ENCODE measurements at regions not wholly inside any gene's neighbourhood (a gene's known extent, or its start where the extent isn't known, plus 50 kb on each side); places are given as distances from the start of the nearest gene placed in this dataset.
A peak's percentile ranks its signal among the peaks of the same experiment; 100 is the strongest.

DNA sequence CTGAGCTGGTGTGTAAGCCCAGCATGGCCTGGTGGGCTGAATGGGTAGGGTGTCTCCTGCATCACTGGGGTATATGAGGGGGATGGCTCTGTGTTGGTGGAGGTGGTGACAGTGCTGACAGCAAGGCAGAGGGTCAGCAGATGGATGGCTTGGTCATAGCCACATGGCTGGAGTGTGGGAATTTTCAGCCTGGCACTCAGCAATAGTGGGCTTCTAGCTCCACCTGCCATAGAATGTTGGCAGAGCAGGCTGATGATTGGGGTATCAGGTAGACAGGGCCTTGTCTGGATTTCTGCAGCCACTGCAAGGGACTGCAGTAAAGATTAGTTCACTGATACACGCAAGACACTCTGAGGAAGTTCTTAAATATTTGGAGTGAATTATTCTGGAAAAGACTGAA, 137.5 kb upstream of the BACH2 start:
- no peak for DNase-seq

DNA sequence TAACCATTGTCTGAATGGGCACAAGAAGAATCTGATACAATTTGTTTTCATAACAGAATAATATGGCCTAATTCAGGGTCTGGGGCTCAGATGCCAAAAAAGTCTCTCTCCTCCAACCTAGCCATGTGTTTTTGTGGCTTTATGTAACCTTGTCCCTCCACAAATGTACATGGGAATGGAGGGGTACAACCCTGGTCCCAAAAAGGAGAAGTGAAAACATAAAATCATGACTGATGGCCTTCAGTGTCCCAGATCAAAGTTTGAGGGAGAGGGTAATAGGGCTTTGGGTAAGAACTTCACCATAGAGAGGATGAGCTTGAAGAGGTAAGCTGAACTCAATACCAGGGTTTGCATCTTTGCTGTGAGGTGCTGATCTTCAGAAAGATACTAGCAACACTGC, 136.3 kb upstream of the BACH2 start:
- DNase-seq, result no peak

DNA sequence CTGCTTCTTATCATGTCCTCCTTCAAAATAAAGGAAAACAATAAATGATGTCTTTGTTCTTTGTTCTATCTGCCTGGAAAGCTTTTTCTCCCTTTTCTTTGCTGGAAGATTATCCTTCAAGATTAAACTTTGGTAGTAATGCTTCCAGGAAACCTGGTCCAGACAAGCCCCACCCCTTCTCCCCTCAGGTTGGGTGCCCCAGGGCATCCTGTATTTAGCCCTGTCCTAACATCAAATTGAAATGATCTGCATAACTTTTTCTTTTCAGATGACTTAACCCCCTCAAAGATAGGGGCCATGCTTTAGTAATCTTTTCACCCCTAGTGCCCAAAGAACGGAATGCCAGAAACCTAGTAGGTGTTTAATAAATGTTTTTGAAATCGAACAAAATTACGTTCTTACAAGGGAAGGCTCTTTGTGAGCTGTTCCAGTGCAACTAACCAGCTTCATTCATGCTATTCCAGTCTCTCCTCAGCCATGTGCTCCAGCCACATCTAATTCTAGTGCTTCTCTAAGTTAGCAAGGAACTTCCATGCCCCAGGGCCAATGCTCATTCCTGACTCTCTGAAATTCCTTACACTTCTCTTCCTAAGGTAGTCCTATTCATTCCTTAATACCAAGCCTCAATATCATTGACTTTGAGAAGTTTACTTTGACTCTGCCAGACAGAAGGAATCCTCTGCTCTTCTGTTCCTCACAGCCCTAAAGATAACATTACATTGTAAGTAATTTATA, 135.6 kb upstream of the BACH2 start:
- DNase-seq, result no peak

DNA sequence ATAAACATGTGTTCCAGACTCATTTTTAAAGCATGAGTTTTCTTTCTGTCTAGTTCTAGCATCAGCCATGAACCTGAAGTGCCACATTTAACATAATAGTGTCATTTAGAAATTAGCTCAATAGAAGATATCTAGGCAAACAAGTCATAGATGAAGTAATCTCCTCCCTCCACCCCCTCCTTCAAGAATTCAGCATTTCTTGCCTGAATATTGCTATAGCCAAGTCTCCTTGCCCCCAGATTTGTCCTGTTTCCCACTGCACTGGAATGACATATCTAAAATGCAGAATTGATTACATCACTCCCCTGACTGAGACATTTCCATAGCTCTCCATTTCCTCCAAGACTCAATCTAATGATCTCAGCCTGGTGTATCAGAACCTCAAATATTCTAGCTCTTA, 134.9 kb upstream of the BACH2 start:
- no peak for DNase-seq

- DNase-seq, result no peak
Observed at GRCh38 chr6:90429713-90430112, 133.1 kb upstream of the BACH2 start.

DNA sequence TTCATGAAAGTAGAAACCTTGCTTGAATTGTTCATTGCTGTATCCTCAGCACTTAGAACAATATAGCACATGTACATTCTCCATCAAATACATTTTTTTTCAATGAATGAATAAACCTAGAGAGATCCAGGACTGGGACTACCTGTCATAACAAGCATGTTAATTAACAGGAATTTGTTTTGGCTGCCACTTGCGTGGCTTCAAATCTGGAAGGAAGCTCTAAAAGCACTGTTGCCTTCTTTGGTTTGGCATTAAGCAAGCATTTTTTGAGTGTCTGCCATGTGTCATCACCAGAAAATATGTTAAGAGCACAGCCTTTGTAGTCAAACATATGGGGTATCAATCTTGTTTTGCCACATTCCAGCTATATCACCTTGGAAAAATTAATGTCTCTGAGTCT, 131.9 kb upstream of the BACH2 start:
- no peak for DNase-seq

DNA sequence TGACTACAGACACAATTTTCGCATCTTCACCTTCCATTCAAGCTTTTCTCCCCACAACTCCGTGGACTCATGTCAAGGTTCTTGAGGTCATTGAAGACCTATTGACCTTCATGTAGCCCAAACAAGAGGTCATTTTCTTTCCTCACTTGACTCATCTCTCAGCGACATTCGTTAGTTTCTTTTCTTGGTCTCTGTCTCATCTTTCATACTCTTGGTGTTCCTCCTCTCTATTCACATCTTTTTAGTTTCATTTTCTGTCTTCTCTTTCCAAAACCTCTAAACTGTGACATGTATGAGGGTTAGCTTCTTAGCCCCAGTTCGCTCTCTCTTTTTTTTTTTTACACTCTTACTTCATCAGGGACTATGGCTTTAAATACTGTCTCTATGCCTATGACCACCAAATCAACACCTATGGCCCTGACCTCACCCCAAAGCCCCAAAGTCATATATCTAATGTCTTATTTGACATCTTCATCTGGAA, 128.6 kb upstream of the BACH2 start:
- DNase-seq, result peak in 1 of 2 donors; percentile 66

GRCh38 chr6:90424580-90424979, 127.9 kb upstream of the BACH2 start:
- no peak for DNase-seq

DNA sequence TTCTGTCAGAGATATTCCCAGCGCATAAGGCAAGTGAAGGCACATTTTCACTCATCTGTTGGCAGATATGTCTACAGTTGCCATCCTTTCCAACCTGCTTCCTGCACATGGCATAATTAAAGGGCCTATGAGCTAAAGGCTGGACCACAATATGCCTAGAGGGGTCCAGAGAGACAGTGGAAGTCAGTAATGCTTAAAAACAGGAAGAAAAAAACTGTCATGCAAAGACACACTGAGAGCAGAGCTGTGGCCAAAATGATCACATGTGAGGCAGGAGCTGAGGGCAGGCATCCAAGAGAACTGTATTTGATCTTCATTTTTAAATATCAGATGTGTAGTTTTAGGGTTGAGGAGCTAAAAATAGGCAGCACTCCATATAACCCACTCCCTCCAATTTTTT, 125.0 kb upstream of the BACH2 start:
- no peak for DNase-seq

DNA sequence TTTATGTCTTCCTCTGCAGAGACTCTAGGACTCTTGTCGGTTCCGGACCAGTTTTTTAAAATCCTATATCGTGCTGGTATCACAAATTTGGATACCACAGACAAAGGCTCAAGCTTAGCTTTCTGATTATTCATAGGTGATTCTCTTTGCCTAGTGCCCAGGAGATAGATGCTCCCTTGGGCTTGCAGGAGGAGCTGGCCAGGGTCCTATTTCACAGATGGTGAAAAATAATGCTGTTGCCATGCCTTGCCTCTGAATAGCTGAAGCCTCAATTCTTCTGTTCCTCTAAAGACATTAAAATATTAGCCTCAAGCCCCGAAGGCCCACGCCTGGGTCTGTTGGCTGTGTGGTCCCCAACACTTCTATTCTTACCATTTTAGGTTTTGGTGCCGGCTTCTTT, 123.9 kb upstream of the BACH2 start:
- no peak for DNase-seq

GRCh38 chr6:90417385-90417784, 120.7 kb upstream of the BACH2 start:
- DNase-seq, result no peak

DNA sequence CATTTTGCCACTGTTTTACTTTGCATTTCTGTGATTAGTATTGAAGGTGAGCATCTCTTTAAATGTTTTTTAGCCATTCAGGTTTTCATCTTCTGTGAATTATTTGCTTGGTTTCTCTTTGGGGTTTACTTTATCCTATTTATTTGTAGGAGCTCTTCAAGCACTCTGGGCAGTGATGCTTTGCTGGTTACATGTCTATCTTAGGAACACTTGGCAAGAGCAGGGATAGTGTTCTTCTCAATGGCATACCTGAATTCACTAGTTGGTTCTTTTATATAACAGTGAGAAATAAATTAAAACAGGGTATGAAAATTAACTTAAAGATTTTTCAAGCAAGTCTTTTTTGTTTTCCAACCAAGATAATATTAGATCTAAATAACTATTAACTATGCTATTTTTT, 119.7 kb upstream of the BACH2 start:
- no peak for DNase-seq

DNA sequence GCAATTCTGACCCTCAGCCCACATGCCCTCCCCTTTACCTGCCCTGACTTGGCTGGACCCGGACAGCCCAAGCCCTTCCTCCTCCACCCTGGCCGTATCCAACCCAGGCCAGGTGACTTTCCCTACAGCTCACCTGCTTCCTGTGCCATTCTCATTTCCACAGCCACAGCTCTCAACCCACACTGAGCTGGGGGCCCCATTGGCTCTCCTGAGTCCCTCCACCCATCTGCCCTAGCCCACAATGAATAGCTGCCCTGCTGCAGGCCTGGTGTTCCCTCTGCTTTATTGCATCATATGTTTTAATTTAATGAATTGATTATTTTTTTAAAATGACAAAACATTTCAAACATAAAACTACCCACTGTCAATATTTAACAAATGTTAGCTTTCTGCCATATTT, 118.5 kb upstream of the BACH2 start:
- no peak for DNase-seq

DNA sequence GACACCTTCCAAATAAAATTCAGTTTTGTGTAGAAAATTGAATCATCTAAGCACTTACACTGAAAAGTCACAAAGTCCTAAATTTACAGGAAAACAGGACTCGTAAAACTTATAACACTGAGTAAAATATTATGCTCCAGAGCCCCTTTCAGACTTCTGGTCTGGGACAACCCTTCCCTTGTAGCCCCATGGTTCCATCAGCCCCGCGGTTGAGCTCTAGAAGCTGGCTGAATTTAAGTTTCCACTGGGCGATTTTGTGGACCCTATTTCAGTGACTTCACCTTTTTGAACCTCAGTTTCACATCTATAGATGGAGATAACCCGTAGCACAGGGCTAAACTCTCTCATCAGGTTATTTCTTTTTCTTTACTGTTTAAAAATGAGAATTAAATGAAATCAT, 117.7 kb upstream of the BACH2 start:
- DNase-seq, result no peak

GRCh38 chr6:90413867-90414266, 117.2 kb upstream of the BACH2 start:
- DNase-seq, result peak; percentile 87 to 94

- DNase-seq, result no peak
Observed at GRCh38 chr6:90413396-90413795, 116.8 kb upstream of the BACH2 start.

- DNase-seq, result no peak
Observed at GRCh38 chr6:90412538-90413369, 116.1 kb upstream of the BACH2 start.

- peak; percentile 43 to 78 for DNase-seq
Observed at GRCh38 chr6:90411292-90411781, 114.7 kb upstream of the BACH2 start.

DNA sequence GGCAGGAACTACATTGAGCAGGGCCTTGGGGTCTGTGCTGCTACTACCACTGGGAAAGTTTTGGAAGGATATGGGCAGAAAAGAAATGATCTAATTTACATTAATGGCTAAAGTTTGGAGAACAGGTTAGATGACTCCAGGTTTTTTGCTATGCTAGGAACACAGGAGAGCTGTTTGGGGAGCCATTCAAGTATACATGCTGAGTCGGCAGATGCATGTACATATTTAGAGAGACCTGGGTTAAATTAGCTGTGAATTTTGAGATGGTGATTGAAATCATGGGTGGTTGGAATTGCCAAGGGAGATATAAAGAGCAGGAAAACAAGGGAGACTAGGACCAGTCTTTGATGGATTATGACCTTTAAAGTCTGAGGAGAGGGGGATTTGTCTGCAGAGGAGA, 113.1 kb upstream of the BACH2 start:
- no peak for DNase-seq

GRCh38 chr6:90406957-90407356, 110.3 kb upstream of the BACH2 start:
- no peak for DNase-seq

- DNase-seq, result peak in 1 of 2 donors; percentile 27
Observed at GRCh38 chr6:90406142-90406794, 109.6 kb upstream of the BACH2 start.

GRCh38 chr6:90403489-90404381, 107.1 kb upstream of the BACH2 start:
- DNase-seq, result no peak

GRCh38 chr6:90402831-90403192, 106.2 kb upstream of the BACH2 start:
- DNase-seq, result no peak

All from CD4-positive, alpha-beta T cell treated with Interleukin-4 for 1 hour (primary cell).